ENCODE measurements at regions not wholly inside any gene's neighbourhood (a gene's known extent, or its start where the extent isn't known, plus 50 kb on each side); places are given as distances from the start of the nearest gene placed in this dataset.

GRCh38 chr4:133641191-133641590 lies 492.1 kb downstream of the PCDH10 start:
- no peaks in the 10 kb centered on the region for H3K36me3 ChIP-seq
- 55 to 77% (median 60%) methylated on average over 2 of the region's 2 CpGs for WGBS, 5 donors
- no peak for DNase-seq
- no peaks in the 10 kb centered on the region for H3K27me3 ChIP-seq (replicated peaks in 1 of 7)
- H3K4me3 ChIP-seq, result no peak overlapping the region
- H3K9me3 ChIP-seq, result peaks cover 0 to 3% (median 0%) of the 10 kb centered on the region in 8 donors
- H3K4me1 ChIP-seq, result no peaks in the 10 kb centered on the region
- TF ChIP-seq POLR2A (IDR thresholded peaks at IDR 0.05) (no peak), POLR2AphosphoS5 (IDR thresholded peaks at IDR 0.05) (no peak)
- TF ChIP-seq, protein P1, sequence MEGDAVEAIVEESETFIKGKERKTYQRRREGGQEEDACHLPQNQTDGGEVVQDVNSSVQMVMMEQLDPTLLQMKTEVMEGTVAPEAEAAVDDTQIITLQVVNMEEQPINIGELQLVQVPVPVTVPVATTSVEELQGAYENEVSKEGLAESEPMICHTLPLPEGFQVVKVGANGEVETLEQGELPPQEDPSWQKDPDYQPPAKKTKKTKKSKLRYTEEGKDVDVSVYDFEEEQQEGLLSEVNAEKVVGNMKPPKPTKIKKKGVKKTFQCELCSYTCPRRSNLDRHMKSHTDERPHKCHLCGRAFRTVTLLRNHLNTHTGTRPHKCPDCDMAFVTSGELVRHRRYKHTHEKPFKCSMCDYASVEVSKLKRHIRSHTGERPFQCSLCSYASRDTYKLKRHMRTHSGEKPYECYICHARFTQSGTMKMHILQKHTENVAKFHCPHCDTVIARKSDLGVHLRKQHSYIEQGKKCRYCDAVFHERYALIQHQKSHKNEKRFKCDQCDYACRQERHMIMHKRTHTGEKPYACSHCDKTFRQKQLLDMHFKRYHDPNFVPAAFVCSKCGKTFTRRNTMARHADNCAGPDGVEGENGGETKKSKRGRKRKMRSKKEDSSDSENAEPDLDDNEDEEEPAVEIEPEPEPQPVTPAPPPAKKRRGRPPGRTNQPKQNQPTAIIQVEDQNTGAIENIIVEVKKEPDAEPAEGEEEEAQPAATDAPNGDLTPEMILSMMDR (IDR thresholded peaks at IDR 0.05 in 8 of 11, conservative IDR thresholded peaks at IDR 0.05 in 3 of 11), result no peak
- intact Hi-C loops (cut with DNase I; ENCODE audit: low total_unique reads), result no loop called here
- H3K27ac ChIP-seq, result no peak overlapping the region

GRCh38 chr4:133638751-133639150 lies 489.7 kb downstream of the PCDH10 start:
- no peak overlapping the region for H3K27ac ChIP-seq
- peaks cover 0 to 16% (median 8%) of the 10 kb centered on the region in 8 donors for H3K9me3 ChIP-seq
- no peak for DNase-seq
- no peak for TF ChIP-seq POLR2A (IDR thresholded peaks at IDR 0.05)
- TF ChIP-seq POLR2AphosphoS5 (IDR thresholded peaks at IDR 0.05), result no peak
- no peak overlapping the region for H3K4me3 ChIP-seq
- intact Hi-C loops (cut with DNase I; ENCODE audit: low total_unique reads), result no loop called here
- no peaks in the 10 kb centered on the region for H3K36me3 ChIP-seq
- no peaks in the 10 kb centered on the region for H3K4me1 ChIP-seq
- WGBS, 5 donors, result 80 to 92% (median 85%) methylated on average over 2 of the region's 2 CpGs
- no peaks in the 10 kb centered on the region for H3K27me3 ChIP-seq (replicated peaks in 1 of 7)

DNA sequence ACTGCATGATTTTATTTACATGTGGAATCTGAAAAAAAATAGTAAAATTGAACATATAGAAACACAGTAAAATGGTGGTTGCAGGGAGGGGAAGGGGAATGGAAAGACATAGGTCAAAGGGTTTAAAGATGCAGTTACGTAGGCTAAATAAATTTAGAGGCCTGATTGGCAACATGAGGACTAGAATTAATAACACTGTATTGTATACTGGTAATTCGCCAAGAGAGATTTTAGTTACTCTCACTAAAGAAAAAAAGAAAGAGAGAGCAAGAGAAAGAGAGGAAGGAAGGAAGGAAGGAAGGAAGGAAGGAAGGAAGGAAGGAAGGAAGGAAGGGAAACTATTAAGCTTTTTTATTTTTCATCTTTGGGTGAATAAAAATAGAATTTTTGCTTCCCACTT lies 488.1 kb downstream of the PCDH10 start:
- intact Hi-C loops (cut with DNase I; ENCODE audit: low total_unique reads), result no loop called here
- Histone ChIP-seq H3K27ac (no peak overlapping the region), H3K27me3 (replicated peaks in 1 of 7) (no peaks in the 10 kb centered on the region), H3K36me3 (no peaks in the 10 kb centered on the region), H3K9me3 (peaks cover 0 to 16% (median 8%) of the 10 kb centered on the region in 8 donors), H3K4me3 (no peak overlapping the region), H3K4me1 (no peaks in the 10 kb centered on the region)
- DNase-seq, result no peak
- TF ChIP-seq POLR2AphosphoS5 (IDR thresholded peaks at IDR 0.05), result no peak
- TF ChIP-seq, protein P1 (IDR thresholded peaks at IDR 0.05 in 8 of 11, conservative IDR thresholded peaks at IDR 0.05 in 3 of 11), result no peak
- TF ChIP-seq POLR2A (IDR thresholded peaks at IDR 0.05), result no peak
- WGBS, 5 donors, result 79 to 93% (median 86%) methylated on average over 2 of the region's 2 CpGs

GRCh38 chr4:133624744-133625143 lies 475.6 kb downstream of the PCDH10 start:
- DNase-seq, result no peak
- Histone ChIP-seq H3K9me3 (peaks cover 0 to 6% (median 0%) of the 10 kb centered on the region in 8 donors), H3K4me1 (no peaks in the 10 kb centered on the region), H3K36me3 (no peaks in the 10 kb centered on the region), H3K27ac (no peak overlapping the region), H3K27me3 (replicated peaks in 1 of 7) (no peaks in the 10 kb centered on the region), H3K4me3 (no peak overlapping the region)
- TF ChIP-seq POLR2A (IDR thresholded peaks at IDR 0.05) (no peak), POLR2AphosphoS5 (IDR thresholded peaks at IDR 0.05) (no peak)
- TF ChIP-seq, protein P1 (IDR thresholded peaks at IDR 0.05 in 8 of 11, conservative IDR thresholded peaks at IDR 0.05 in 3 of 11), result no peak
- intact Hi-C loops (cut with DNase I; ENCODE audit: low total_unique reads), result no loop called here
- 5 to 13% (median 7%) methylated on average over 3 of the region's 3 CpGs for WGBS, 5 donors

DNA sequence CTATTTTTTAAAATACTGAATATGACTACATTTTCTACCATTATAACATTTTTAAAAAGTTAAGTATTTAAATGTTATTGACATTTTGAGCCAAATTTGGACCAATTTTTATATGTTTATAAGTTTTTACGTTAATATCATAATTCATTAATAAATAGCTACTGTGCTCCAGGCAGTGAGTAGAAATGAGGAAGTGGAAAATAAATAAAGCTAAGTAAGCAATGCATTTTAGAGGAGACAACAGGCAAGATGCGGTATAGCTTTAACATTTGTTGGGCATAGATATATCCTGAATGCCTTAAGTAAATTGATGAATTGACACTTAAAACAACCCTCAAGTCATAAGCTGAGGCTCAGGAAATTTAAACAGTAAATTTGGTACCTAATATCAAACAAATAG lies 474.8 kb downstream of the PCDH10 start:
- Histone ChIP-seq H3K4me1 (peaks cover 0 to 5% (median 0%) of the 10 kb centered on the region in 6 donors), H3K4me3 (no peak overlapping the region), H3K27ac (no peak overlapping the region), H3K9me3 (no peaks in the 10 kb centered on the region), H3K27me3 (replicated peaks in 1 of 7) (no peaks in the 10 kb centered on the region), H3K36me3 (no peaks in the 10 kb centered on the region)
- DNase-seq, result no peak
- TF ChIP-seq POLR2A (IDR thresholded peaks at IDR 0.05) (no peak), POLR2AphosphoS5 (IDR thresholded peaks at IDR 0.05) (no peak)
- TF ChIP-seq, protein P1 (IDR thresholded peaks at IDR 0.05 in 8 of 11, conservative IDR thresholded peaks at IDR 0.05 in 3 of 11), result no peak
- intact Hi-C loops (cut with DNase I; ENCODE audit: low total_unique reads), result no loop called here
- 76 to 93% (median 79%) methylated on average over 2 of the region's 2 CpGs for WGBS, 5 donors
